ENCODE measurements at regions not wholly inside any gene's neighbourhood (a gene's known extent, or its start where the extent isn't known, plus 50 kb on each side); places are given as distances from the start of the nearest gene placed in this dataset.

DNA sequence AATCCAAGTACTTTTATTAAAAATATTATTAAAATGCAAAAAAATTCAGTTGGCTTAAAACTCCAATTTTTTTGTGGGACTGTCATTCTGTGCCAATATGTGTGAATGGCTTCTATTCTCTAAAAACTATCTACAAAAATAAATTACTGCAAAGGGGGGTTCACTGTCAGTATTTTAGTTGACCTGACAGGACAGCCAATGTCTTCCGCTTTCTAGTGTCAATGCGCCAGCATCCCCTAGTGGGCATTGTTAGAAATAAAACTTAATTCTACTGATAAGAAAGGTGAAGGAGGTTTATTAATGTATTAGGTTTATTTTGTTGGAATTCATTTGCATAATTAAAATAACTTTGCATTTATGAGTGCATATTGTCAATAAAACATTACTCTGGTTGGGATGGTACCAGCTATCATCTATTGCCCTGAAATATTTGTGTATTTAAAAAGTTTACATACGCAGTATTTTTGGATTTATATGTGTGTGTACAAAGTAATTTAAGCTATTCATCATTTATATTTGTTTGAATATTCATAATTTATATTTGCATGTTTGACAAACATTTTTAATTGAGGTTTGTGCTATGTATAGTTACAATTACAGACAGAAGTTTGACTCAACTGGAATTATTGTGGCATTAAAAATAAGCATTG is 527.2 kb downstream of the FLRT2 start:
- ATAC-seq (ENCODE audit: poor library complexity) = no peak
- DNase-seq = peak in 8 of 14 experiments; percentile 3 to 33 (median 20)
- Histone ChIP-seq H3K27me3 (ENCODE audit: control insufficient read depth in 1 of 2, insufficient read depth in 2 of 2, low read length in 2 of 2) (no peaks in the 10 kb centered on the region), H3K27ac (ENCODE audit: low read depth in 1 of 2, low read length in 2 of 2) (no peak overlapping the region), H3K4me1 (ENCODE audit: insufficient read depth, low read length) (no peaks in the 10 kb centered on the region), H3K4me3 (ENCODE audit: low read length) (no peak overlapping the region), H3K36me3 (ENCODE audit: insufficient read depth, low read length) (no peaks in the 10 kb centered on the region), H3K9me3 (ENCODE audit: control insufficient read depth in 1 of 2, insufficient read depth in 1 of 2, low read length in 2 of 2) (no peaks in the 10 kb centered on the region)
- H3K36me3 Mint-ChIP-seq (ENCODE audit: low read depth) = no peaks in the 10 kb centered on the region
- TF ChIP-seq, protein P1, sequence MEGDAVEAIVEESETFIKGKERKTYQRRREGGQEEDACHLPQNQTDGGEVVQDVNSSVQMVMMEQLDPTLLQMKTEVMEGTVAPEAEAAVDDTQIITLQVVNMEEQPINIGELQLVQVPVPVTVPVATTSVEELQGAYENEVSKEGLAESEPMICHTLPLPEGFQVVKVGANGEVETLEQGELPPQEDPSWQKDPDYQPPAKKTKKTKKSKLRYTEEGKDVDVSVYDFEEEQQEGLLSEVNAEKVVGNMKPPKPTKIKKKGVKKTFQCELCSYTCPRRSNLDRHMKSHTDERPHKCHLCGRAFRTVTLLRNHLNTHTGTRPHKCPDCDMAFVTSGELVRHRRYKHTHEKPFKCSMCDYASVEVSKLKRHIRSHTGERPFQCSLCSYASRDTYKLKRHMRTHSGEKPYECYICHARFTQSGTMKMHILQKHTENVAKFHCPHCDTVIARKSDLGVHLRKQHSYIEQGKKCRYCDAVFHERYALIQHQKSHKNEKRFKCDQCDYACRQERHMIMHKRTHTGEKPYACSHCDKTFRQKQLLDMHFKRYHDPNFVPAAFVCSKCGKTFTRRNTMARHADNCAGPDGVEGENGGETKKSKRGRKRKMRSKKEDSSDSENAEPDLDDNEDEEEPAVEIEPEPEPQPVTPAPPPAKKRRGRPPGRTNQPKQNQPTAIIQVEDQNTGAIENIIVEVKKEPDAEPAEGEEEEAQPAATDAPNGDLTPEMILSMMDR (IDR thresholded peaks at IDR 0.05) = peak; percentile 50
- H3K27ac Mint-ChIP-seq = no peak overlapping the region
- intact Hi-C loops (cut with DNase I, micrococcal nuclease) = no loop called here
- ChIA-PET POLR2A (no interaction called here), CTCF (no interaction called here)
- H3K4me1 Mint-ChIP-seq (ENCODE audit: low read depth) = no peaks in the 10 kb centered on the region
- no peaks in the 10 kb centered on the region for H3K27me3 Mint-ChIP-seq
- no peaks in the 10 kb centered on the region for H3K9me3 Mint-ChIP-seq
- H3K4me3 Mint-ChIP-seq = no peak overlapping the region

DNA sequence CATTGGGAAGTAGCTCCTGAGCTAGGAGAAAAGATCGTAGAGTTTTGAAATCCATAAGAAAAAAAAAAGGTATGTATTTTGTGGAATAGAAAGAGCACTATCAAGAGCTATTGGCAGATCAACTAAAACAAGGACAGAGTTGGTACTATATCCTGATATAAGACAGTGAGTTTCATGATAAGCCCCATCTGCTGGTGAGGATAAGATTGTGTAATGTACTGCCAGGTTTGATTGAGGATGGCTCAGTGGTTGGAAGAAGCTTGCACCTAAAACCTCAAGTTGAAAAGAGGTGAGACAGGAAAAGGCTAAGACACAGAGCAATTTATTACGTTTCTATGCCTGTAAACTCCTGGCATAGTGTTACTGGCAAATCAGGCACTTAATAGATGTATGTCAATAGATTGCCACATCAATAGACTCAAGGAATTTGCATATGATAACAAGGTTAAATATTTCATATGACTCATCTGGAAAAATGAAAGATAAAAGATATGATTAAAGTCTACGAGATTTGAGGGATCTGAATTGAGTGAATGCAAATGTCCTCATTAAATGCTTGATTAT is 525.6 kb downstream of the FLRT2 start:
- no peaks in the 10 kb centered on the region for H3K27me3 Mint-ChIP-seq
- TF ChIP-seq, protein P1 (IDR thresholded peaks at IDR 0.05) = no peak
- ChIA-PET CTCF (no interaction called here), POLR2A (no interaction called here)
- H3K9me3 Mint-ChIP-seq = no peaks in the 10 kb centered on the region
- no peaks in the 10 kb centered on the region for H3K36me3 ChIP-seq (ENCODE audit: insufficient read depth, low read length)
- H3K36me3 Mint-ChIP-seq (ENCODE audit: low read depth) = no peaks in the 10 kb centered on the region
- ATAC-seq (ENCODE audit: poor library complexity) = no peak
- no peak overlapping the region for H3K4me3 ChIP-seq (ENCODE audit: low read length)
- H3K4me1 Mint-ChIP-seq (ENCODE audit: low read depth) = no peaks in the 10 kb centered on the region
- intact Hi-C loops (cut with DNase I, micrococcal nuclease) = no loop called here
- DNase-seq = peak in 3 of 14 experiments; percentile 7 to 22 (median 12)
- H3K27me3 ChIP-seq (ENCODE audit: control insufficient read depth in 1 of 2, insufficient read depth in 2 of 2, low read length in 2 of 2) = no peaks in the 10 kb centered on the region
- no peak overlapping the region for H3K27ac Mint-ChIP-seq
- no peaks in the 10 kb centered on the region for H3K9me3 ChIP-seq (ENCODE audit: control insufficient read depth in 1 of 2, insufficient read depth in 1 of 2, low read length in 2 of 2)
- no peak overlapping the region for H3K4me3 Mint-ChIP-seq
- no peak overlapping the region for H3K27ac ChIP-seq (ENCODE audit: low read depth in 1 of 2, low read length in 2 of 2)
- no peaks in the 10 kb centered on the region for H3K4me1 ChIP-seq (ENCODE audit: insufficient read depth, low read length)

DNA sequence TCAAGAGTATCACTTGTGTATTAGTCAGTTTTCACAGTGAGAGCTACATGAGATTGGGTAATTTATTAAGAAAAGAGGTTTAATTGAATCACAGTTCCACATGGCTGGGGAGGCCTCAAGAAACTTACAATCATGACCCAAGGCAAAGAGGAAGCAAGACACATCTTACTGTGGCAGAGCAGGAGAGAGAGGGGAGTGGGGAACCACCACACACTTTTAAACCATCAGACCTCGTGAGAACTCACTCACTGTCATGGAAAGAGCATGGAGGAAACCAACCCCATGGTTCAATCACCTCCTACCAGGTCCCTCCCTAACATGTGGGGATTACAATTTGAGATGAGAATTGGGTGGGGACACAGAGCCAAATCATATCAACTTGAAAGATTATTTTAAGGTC is 522.9 kb downstream of the FLRT2 start:
- Histone ChIP-seq H3K9me3 (ENCODE audit: control insufficient read depth in 1 of 2, insufficient read depth in 1 of 2, low read length in 2 of 2) (no peaks in the 10 kb centered on the region), H3K27me3 (ENCODE audit: control insufficient read depth in 1 of 2, insufficient read depth in 2 of 2, low read length in 2 of 2) (no peaks in the 10 kb centered on the region), H3K4me3 (ENCODE audit: low read length) (no peak overlapping the region), H3K36me3 (ENCODE audit: insufficient read depth, low read length) (no peaks in the 10 kb centered on the region), H3K27ac (ENCODE audit: low read depth in 1 of 2, low read length in 2 of 2) (no peak overlapping the region), H3K4me1 (ENCODE audit: insufficient read depth, low read length) (peaks cover 3% of the 10 kb centered on the region)
- no peak overlapping the region for H3K27ac Mint-ChIP-seq
- ChIA-PET POLR2A (no interaction called here), CTCF (no interaction called here)
- H3K4me3 Mint-ChIP-seq = no peak overlapping the region
- no peaks in the 10 kb centered on the region for H3K36me3 Mint-ChIP-seq (ENCODE audit: low read depth)
- DNase-seq (no peak), ATAC-seq (ENCODE audit: poor library complexity) (no peak)
- H3K27me3 Mint-ChIP-seq = no peaks in the 10 kb centered on the region
- H3K9me3 Mint-ChIP-seq = no peaks in the 10 kb centered on the region
- TF ChIP-seq, protein P1 (IDR thresholded peaks at IDR 0.05) = no peak
- intact Hi-C loops (cut with DNase I, micrococcal nuclease) = no loop called here
- no peaks in the 10 kb centered on the region for H3K4me1 Mint-ChIP-seq (ENCODE audit: low read depth)
